IMR-90 (cell line): ENCODE measurements at regions not wholly inside any gene's neighbourhood (a gene's known extent, or its start where the extent isn't known, plus 50 kb on each side); places are given as distances from the start of the nearest gene placed in this dataset.

ENCODE experiments used
- ATAC-seq: fragments of 200-7000 bp; cut with Tn5 transposase; 2 replicates; pipeline ENCODE4 v1.9.1; 2020; ENCODE audit warnings: low read depth, mild to moderate bottlenecking, moderate library complexity
- BruUV-seq: library from RNA; stranded (reverse); fragments of 400-500 nt; replicated peaks from 2 replicates; lab custom pipeline; 2021; lab: Mats Ljungman, UMichigan
- CTCF ChIA-PET: fragments of 300-600 bp; formaldehyde crosslinking; extraction: SDS; loops from one replicate; lab custom pipeline; 2021; ENCODE audit warnings: antibody characterized with exemption; lab: Yijun Ruan, JAX
- POLR2A ChIA-PET: fragments of 300-600 bp; sonication (Branson Sonifier 250); formaldehyde crosslinking; loops from one replicate; lab custom pipeline; 2022; ENCODE audit warnings: antibody characterized with exemption; ENCODE audit not compliant: unreplicated experiment; lab: Charles Lee
- DNase-seq: peaks from one replicate; pipeline ENCODE4 v3.0.0; 2013
- H2AFZ ChIP-seq: replicated peaks from 2 replicates; pipeline ENCODE3; 2013; ENCODE audit warnings: low read length, mild to moderate bottlenecking; ENCODE audit not compliant: poor library complexity
- H2AK5ac ChIP-seq: 2 replicates; pipeline ENCODE4 v1.6.1; 2013; ENCODE audit warnings: low read depth, low read length, inconsistent platforms
- H2AK9ac ChIP-seq: replicated peaks from 2 replicates; pipeline ENCODE3; 2013; ENCODE audit warnings: mild to moderate bottlenecking, low read depth, low read length, moderate library complexity; ENCODE audit not compliant: poor library complexity
- H2BK120ac ChIP-seq: 2 replicates; pipeline ENCODE4 v1.6.1; 2013; ENCODE audit warnings: low read depth, low read length, inconsistent platforms
- H2BK15ac ChIP-seq: 3 replicates; pipeline ENCODE4 v1.6.1; 2013; ENCODE audit warnings: low read depth, low read length, inconsistent platforms
- H2BK20ac ChIP-seq: 2 replicates; pipeline ENCODE4 v1.6.1; 2013; ENCODE audit warnings: low read depth, mild to moderate bottlenecking, inconsistent platforms, low read length, moderate library complexity
- H2BK5ac ChIP-seq: 2 replicates; pipeline ENCODE4 v1.6.1; 2013; ENCODE audit warnings: mild to moderate bottlenecking, low read depth, low read length, inconsistent platforms; ENCODE audit not compliant: poor library complexity, severe bottlenecking
- H3K14ac ChIP-seq: replicated peaks from 2 replicates; pipeline ENCODE4 v1.6.1; 2013; ENCODE audit warnings: low read depth, low read length, inconsistent platforms
- H3K18ac ChIP-seq: 2 replicates; pipeline ENCODE4 v1.6.1; 2013; ENCODE audit warnings: low read depth, low read length, control low read depth
- H3K23ac ChIP-seq: 2 replicates; pipeline ENCODE4 v1.6.1; 2013; ENCODE audit warnings: low read depth, low read length, inconsistent platforms
- H3K27ac ChIP-seq: 2 replicates; pipeline ENCODE4 v1.5.1; 2013; ENCODE audit warnings: mild to moderate bottlenecking, control low read depth, low read length; ENCODE audit not compliant: insufficient read depth
- H3K27me3 ChIP-seq: 2 replicates; pipeline ENCODE4 v1.6.1; 2013; ENCODE audit warnings: low read length; ENCODE audit not compliant: control insufficient read depth, insufficient read depth
- H3K36me3 ChIP-seq: 2 replicates; pipeline ENCODE4 v1.6.1; 2013; ENCODE audit warnings: low read length, mixed read lengths; ENCODE audit not compliant: control insufficient read depth, insufficient read depth
- H3K4ac ChIP-seq: 2 replicates; pipeline ENCODE4 v1.6.1; 2013; ENCODE audit warnings: low read depth, low read length, inconsistent platforms
- H3K4me1 ChIP-seq: 2 replicates; pipeline ENCODE4 v1.6.1; 2013; ENCODE audit warnings: low read length, mixed read lengths; ENCODE audit not compliant: control insufficient read depth, insufficient read depth
- H3K4me2 ChIP-seq: 2 replicates; pipeline ENCODE4 v1.6.1; 2013; ENCODE audit warnings: low read depth, mild to moderate bottlenecking, control low read depth, low read length, moderate library complexity
- H3K4me3 ChIP-seq: 2 replicates; pipeline ENCODE4 v1.5.1; 2013; ENCODE audit warnings: low read depth, mild to moderate bottlenecking, control low read depth, low read length, moderate library complexity; ENCODE audit not compliant: insufficient read depth
- H3K56ac ChIP-seq: 2 replicates; pipeline ENCODE4 v1.6.1; 2013; ENCODE audit warnings: low read length, inconsistent platforms; ENCODE audit not compliant: insufficient read depth; ENCODE audit errors: extremely low read depth
- H3K79me1 ChIP-seq, 2 experiments: 2 replicates each; pipeline ENCODE4 v1.6.1; 2013; ENCODE audit warnings: low read length in 2 of 2, inconsistent platforms in 1 of 2, low read depth in 1 of 2
- H3K9ac ChIP-seq: 2 replicates; pipeline ENCODE4 v1.6.1; 2013; ENCODE audit warnings: low read depth, low read length, control low read depth
- H3K9me1 ChIP-seq: 2 replicates; pipeline ENCODE4 v1.6.1; 2013; ENCODE audit warnings: low read length, inconsistent platforms; ENCODE audit not compliant: insufficient read depth
- H3K9me3 ChIP-seq: 2 replicates; pipeline ENCODE4 v1.6.1; 2013; ENCODE audit warnings: low read length; ENCODE audit not compliant: control insufficient read depth, insufficient read depth
- H4K20me1 ChIP-seq: 2 replicates; pipeline ENCODE4 v1.6.1; 2013; ENCODE audit warnings: low read length, inconsistent platforms; ENCODE audit not compliant: insufficient read depth
- H4K5ac ChIP-seq: 2 replicates; pipeline ENCODE4 v1.6.1; 2013; ENCODE audit warnings: mild to moderate bottlenecking, low read depth, low read length, control low read depth
- H4K8ac ChIP-seq, 2 experiments: 2 replicates each; pipeline ENCODE4 v1.6.1; 2013; ENCODE audit warnings: low read depth in 2 of 2, low read length in 2 of 2, control low read depth in 1 of 2, inconsistent platforms in 1 of 2
- H4K91ac ChIP-seq: 2 replicates; pipeline ENCODE4 v1.6.1; 2013; ENCODE audit warnings: low read depth, low read length, inconsistent platforms; ENCODE audit not compliant: insufficient read depth
- CEBPB ChIP-seq: IDR thresholded peaks from 2 replicates; pipeline ENCODE4 v1.6.1; 2012; ENCODE audit warnings: low read depth, low read length, improper control_type of control experiment
- ELK1 ChIP-seq: fragments of 150-350 bp; IDR thresholded peaks from 2 replicates; pipeline ENCODE4 v1.6.1; 2016; ENCODE audit warnings: low read depth, mild to moderate bottlenecking, low read length, moderate library complexity, borderline replicate concordance
- whole genome bisulfite sequencing, 2 experiments: methylation state at CpG; one replicate each; pipeline versions ENCODE4 v1.1.5 to v1.1.7; 2013; ENCODE audit warnings: missing lambda C conversion rate in 2 of 2; ENCODE audit not compliant: insufficient read length in 1 of 2; ENCODE audit errors: extremely low coverage in 2 of 2; 5-methylcytosine and 5-hydroxymethylcytosine counted together
- dilution Hi-C: fragments of 300-500 bp; cut with HindIII; formaldehyde crosslinking; loops from one replicate; pipeline ENCODE4 v1.14.3; 2018; ENCODE audit warnings: low sequenced_read_pairs; ENCODE audit not compliant: unreplicated experiment
- in situ Hi-C: fragments of 300-500 bp; cut with MboI; formaldehyde crosslinking; loops from 3 replicates; pipeline ENCODE4 v1.14.3; 2019; ENCODE audit warnings: low sequenced_read_pairs, inconsistent platforms, mixed read lengths
- intact Hi-C: fragments of 100-400 bp; cut with micrococcal nuclease; formaldehyde crosslinking; loops from 2 replicates; pipeline ENCODE4 v1.10.0; 2022

- no peak overlapping the region for H2AK5ac ChIP-seq
- no peak overlapping the region for H3K27ac ChIP-seq
- H2AFZ ChIP-seq: no peak overlapping the region
- H4K20me1 ChIP-seq: no peaks in the 10 kb centered on the region; the same call in 1 of the 2 replicates
- no peak overlapping the region for H3K14ac ChIP-seq
- no peak overlapping the region for H3K4ac ChIP-seq
- no peak overlapping the region for H3K23ac ChIP-seq
- H3K79me1 ChIP-seq: no peaks in the 10 kb centered on the region
- DNase-seq (no peak), ATAC-seq (no peak)
- no peak overlapping the region for H2BK5ac ChIP-seq
- peaks cover 1% of the 10 kb centered on the region; the same call in 1 of the 2 replicates for H3K36me3 ChIP-seq
- no peak overlapping the region for H2BK120ac ChIP-seq
- dilution Hi-C loops: loop anchor here (25.0 kb wide), 1 partner anchor 181 kb away; no protein-coding TSS in a partner anchor
- no peak overlapping the region for H2AK9ac ChIP-seq
- no TSS peak for BruUV-seq
- no peak overlapping the region for H3K18ac ChIP-seq
- peaks cover 11% of the 10 kb centered on the region for H3K9me1 ChIP-seq
- H3K27me3 ChIP-seq: no peaks in the 10 kb centered on the region
- H4K8ac ChIP-seq: no peak overlapping the region
- ChIA-PET POLR2A (no interaction called here), CTCF (interaction anchor here (0.6 to 2.1 kb wide), 5 partner anchors 173 to 364 kb away, joined by 4 to 21 read pairs (median 9); no protein-coding TSS in a partner anchor)
- no peak overlapping the region for H3K9ac ChIP-seq
- H4K91ac ChIP-seq: no peak overlapping the region
- intact Hi-C loops: loop anchor here (5.0 to 10.0 kb wide), 2 partner anchors 351 to 868 kb away; partner anchors contain the start of genes SWT1 and TRMT1L
- no peak overlapping the region for H2BK20ac ChIP-seq
- no peak overlapping the region for H2BK15ac ChIP-seq
- peak; percentile 58 for TF ChIP-seq CEBPB
- no peak for TF ChIP-seq ELK1
- H3K4me1 ChIP-seq: peaks cover 7% of the 10 kb centered on the region
- no peak overlapping the region for H3K56ac ChIP-seq
- no peak overlapping the region for H3K4me2 ChIP-seq
- no peak overlapping the region for H4K5ac ChIP-seq
- no peaks in the 10 kb centered on the region for H3K9me3 ChIP-seq
- WGBS, 2 experiments: 100% methylated on average over 2 of the region's 5 CpGs; no CpG with 5 or more reads in 1 of the 2 experiments
- no peak overlapping the region for H3K4me3 ChIP-seq
- in situ Hi-C loops: loop anchor here (5.0 to 25.0 kb wide), 3 partner anchors 176 to 881 kb away; no protein-coding TSS in a partner anchor
Observed at GRCh38 chr1:184806296-184806721, 51.7 kb upstream of the EDEM3 start.
